ENCODE measurements at regions not wholly inside any gene's neighbourhood (a gene's known extent, or its start where the extent isn't known, plus 50 kb on each side); places are given as distances from the start of the nearest gene placed in this dataset.

DNA sequence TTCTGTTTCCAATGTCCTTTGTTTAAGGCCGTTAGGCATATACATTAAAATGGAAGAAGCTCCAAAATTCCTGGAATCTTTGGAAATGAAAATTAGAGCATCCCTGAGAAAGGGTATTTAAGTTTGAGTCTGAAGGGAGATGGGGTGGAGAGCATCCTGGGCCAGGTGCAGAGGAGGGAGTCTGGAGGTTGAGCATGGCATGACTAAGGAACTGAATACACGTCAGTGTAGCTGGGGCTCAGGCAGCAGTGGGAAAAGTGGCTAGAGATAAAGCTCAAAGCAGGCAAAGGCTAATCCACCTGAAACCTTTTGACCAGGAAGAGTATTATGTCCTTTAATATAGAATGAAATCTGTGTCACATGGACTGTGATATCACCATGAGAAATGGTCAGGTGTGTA, 669.0 kb upstream of the RBFOX1 start:
- TF ChIP-seq POLR2AphosphoS5 (IDR thresholded peaks at IDR 0.05; ENCODE audit: low read depth, low read length) (no peak), TAF1 (IDR thresholded peaks at IDR 0.05; ENCODE audit: borderline replicate concordance, insufficient read depth, low read length) (no peak), SIN3A (IDR thresholded peaks at IDR 0.05; ENCODE audit: borderline replicate concordance, insufficient read depth, low read length) (no peak), REST (IDR thresholded peaks at IDR 0.05; ENCODE audit: insufficient read depth in 1 of 2, low read depth in 2 of 2, low read length in 2 of 2) (no peak), FOXP2 (optimal IDR thresholded peaks at IDR 0.05; ENCODE audit: borderline replicate concordance, extremely low read depth, extremely low read length, insufficient read depth) (no peak)
